HEK293T (cell line): ENCODE measurements at regions not wholly inside any gene's neighbourhood (a gene's known extent, or its start where the extent isn't known, plus 50 kb on each side); places are given as distances from the start of the nearest gene placed in this dataset.
"Not testable (repeated sequence)": the region's sequence is repeated elsewhere in the genome, so short reads cannot be mapped to it uniquely, and the experiment has no call there.

ENCODE experiments used
- FOXM1 ChIP-seq: fragments of 450-650 bp; IDR thresholded peaks from 2 replicates; pipeline ENCODE4 v1.6.1; 2017; ENCODE audit warnings: mild to moderate bottlenecking, borderline replicate concordance
- NFRKB ChIP-seq: fragments of 450-650 bp; IDR thresholded peaks from 2 replicates; pipeline ENCODE4 v1.6.1; 2016; ENCODE audit warnings: mild to moderate bottlenecking, moderate library complexity

DNA sequence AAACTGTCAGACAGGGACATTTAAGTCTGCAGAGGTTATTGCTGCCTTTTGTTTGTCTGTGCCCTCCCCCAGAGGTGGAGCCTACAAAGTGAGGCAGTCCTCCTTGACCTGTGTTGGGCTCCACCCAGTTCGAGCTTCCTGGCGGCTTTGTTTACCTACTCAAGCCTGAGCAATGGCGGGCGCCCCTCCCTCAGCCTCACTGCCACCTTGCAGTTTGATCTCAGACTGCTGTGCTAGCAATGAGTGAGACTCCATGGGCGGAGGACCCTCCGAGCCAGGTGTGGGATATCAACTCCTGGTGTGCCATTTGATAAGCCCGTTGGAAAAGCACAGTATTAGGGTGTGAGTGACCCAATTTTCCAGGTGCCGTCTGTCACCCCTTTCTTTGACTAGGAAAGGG lies 632.7 kb downstream of the GALC start:
- not testable (repeated sequence) for TF ChIP-seq FOXM1, NFRKB
